HEK293 (cell line): ENCODE measurements at regions not wholly inside any gene's neighbourhood (a gene's known extent, or its start where the extent isn't known, plus 50 kb on each side); places are given as distances from the start of the nearest gene placed in this dataset.

Experiments
- CTCF ChIA-PET: fragments of 350-600 bp; formaldehyde crosslinking; extraction: SDS; loops from one replicate; lab custom pipeline; 2021; ENCODE audit warnings: antibody characterized with exemption; lab: Yijun Ruan, JAX
- POLR2A ChIA-PET: fragments of 300-600 bp; formaldehyde crosslinking; extraction: SDS; loops from one replicate; lab custom pipeline; 2020; ENCODE audit warnings: antibody characterized with exemption, inconsistent platforms; lab: Yijun Ruan, JAX
- H3K27ac ChIP-seq: fragments of 200-500 bp; sonication (Bioruptor generic); 2 replicates; pipeline ENCODE4 v1.5.1; 2014; ENCODE audit warnings: low read depth, low read length, control low read depth, inconsistent platforms; ENCODE audit errors: extremely low read depth
- H3K36me3 ChIP-seq, 2 experiments: fragments of 200-500 bp in 1 of 2; sonication (Bioruptor generic) in 1 of 2; 1 replicate in 1 of 2; 2 replicates in 1 of 2; pipeline ENCODE4 v1.5.1; 2014 to 2017; ENCODE audit warnings: inconsistent platforms in 2 of 2, low read length in 2 of 2; ENCODE audit not compliant: control insufficient read depth in 2 of 2, insufficient read depth in 1 of 2
- H3K4me1 ChIP-seq: fragments of 200-500 bp; sonication (Bioruptor generic); 2 replicates; pipeline ENCODE4 v1.5.1; 2014; ENCODE audit warnings: mild to moderate bottlenecking, low read length, inconsistent platforms; ENCODE audit not compliant: control insufficient read depth, insufficient read depth
- H3K4me3 ChIP-seq: 2 replicates; pipeline ENCODE4 v1.5.1; 2011; ENCODE audit warnings: low read depth, mild to moderate bottlenecking, control low read depth, low read length, moderate library complexity
- H3K9me3 ChIP-seq: fragments of 200-500 bp; sonication (Bioruptor generic); 2 replicates; pipeline ENCODE4 v1.5.1; 2014; ENCODE audit warnings: low read depth, low read length, inconsistent platforms; ENCODE audit not compliant: control insufficient read depth, insufficient read depth
- REPIN1 ChIP-seq: fragments of 450-650 bp; formaldehyde crosslinking; IDR thresholded peaks from 2 replicates; pipeline ENCODE4 v1.5.1; 2017; ENCODE audit warnings: missing biosample characterization, missing genetic modification characterization, low read depth
- SALL2 ChIP-seq: fragments of 450-650 bp; formaldehyde crosslinking; IDR thresholded peaks from 2 replicates; pipeline ENCODE4 v1.5.0; 2017; ENCODE audit warnings: missing biosample characterization, mild to moderate bottlenecking, missing genetic modification characterization, borderline replicate concordance
- TSHZ1 ChIP-seq: fragments of 450-650 bp; formaldehyde crosslinking; IDR thresholded peaks from 2 replicates; pipeline ENCODE4 v1.5.1; 2016; ENCODE audit warnings: missing biosample characterization, missing genetic modification characterization, borderline replicate concordance
- WT1 ChIP-seq: fragments of 450-650 bp; formaldehyde crosslinking; IDR thresholded peaks from 2 replicates; pipeline ENCODE4 v1.5.1; 2016; ENCODE audit warnings: missing biosample characterization, missing genetic modification characterization
- ZNF19 ChIP-seq: fragments of 450-650 bp; formaldehyde crosslinking; IDR thresholded peaks from 2 replicates; pipeline ENCODE4; 2016; ENCODE audit warnings: missing biosample characterization, missing genetic modification characterization, low read depth
- ZNF2 ChIP-seq: fragments of 450-650 bp; formaldehyde crosslinking; IDR thresholded peaks from 2 replicates; pipeline ENCODE4 v1.5.1; 2016; ENCODE audit warnings: missing biosample characterization, missing genetic modification characterization
- ZNF23 ChIP-seq: fragments of 450-650 bp; formaldehyde crosslinking; IDR thresholded peaks from 2 replicates; pipeline ENCODE4 v1.5.1; 2016; ENCODE audit warnings: missing biosample characterization, missing genetic modification characterization, borderline replicate concordance
- ZNF335 ChIP-seq: fragments of 450-650 bp; formaldehyde crosslinking; conservative IDR thresholded peaks from 2 replicates; pipeline ENCODE4 v1.5.1; 2016; ENCODE audit warnings: missing biosample characterization, missing genetic modification characterization
- ZNF350 ChIP-seq: fragments of 450-650 bp; formaldehyde crosslinking; IDR thresholded peaks from 2 replicates; pipeline ENCODE4 v1.5.0; 2017; ENCODE audit warnings: missing biosample characterization, mild to moderate bottlenecking, missing genetic modification characterization
- ZNF423 ChIP-seq: fragments of 450-650 bp; formaldehyde crosslinking; IDR thresholded peaks from 2 replicates; pipeline ENCODE4 v1.5.1; 2016; ENCODE audit warnings: missing biosample characterization, missing genetic modification characterization
- ZNF426 ChIP-seq: fragments of 450-650 bp; formaldehyde crosslinking; IDR thresholded peaks from 2 replicates; pipeline ENCODE4 v1.5.1; 2017; ENCODE audit warnings: missing biosample characterization, missing genetic modification characterization, mild to moderate bottlenecking, inconsistent platforms, moderate library complexity
- ZNF433 ChIP-seq: fragments of 450-650 bp; formaldehyde crosslinking; IDR thresholded peaks from 2 replicates; pipeline ENCODE4 v1.5.1; 2016; ENCODE audit warnings: missing biosample characterization, missing genetic modification characterization, low read depth
- ZNF473 ChIP-seq: fragments of 450-650 bp; formaldehyde crosslinking; IDR thresholded peaks from 2 replicates; pipeline ENCODE4 v1.5.1; 2017; ENCODE audit warnings: missing biosample characterization, missing genetic modification characterization
- ZNF561 ChIP-seq: fragments of 450-650 bp; IDR thresholded peaks from 2 replicates; pipeline ENCODE4 v1.5.1; 2018; ENCODE audit warnings: missing biosample characterization, missing genetic modification characterization, borderline replicate concordance
- ZNF596 ChIP-seq: fragments of 450-650 bp; IDR thresholded peaks from 2 replicates; pipeline ENCODE4 v1.5.0; 2018; ENCODE audit warnings: missing biosample characterization, mild to moderate bottlenecking, missing genetic modification characterization, moderate library complexity
- ZNF610 ChIP-seq: fragments of 450-650 bp; formaldehyde crosslinking; IDR thresholded peaks from 2 replicates; pipeline ENCODE4 v1.5.1; 2016; ENCODE audit warnings: missing biosample characterization, missing genetic modification characterization, borderline replicate concordance
- ZNF621 ChIP-seq: fragments of 450-650 bp; formaldehyde crosslinking; IDR thresholded peaks from 2 replicates; pipeline ENCODE4 v1.5.1; 2017; ENCODE audit warnings: missing biosample characterization, missing genetic modification characterization
- ZNF639 ChIP-seq: fragments of 450-650 bp; formaldehyde crosslinking; IDR thresholded peaks from 2 replicates; pipeline ENCODE4 v1.5.1; 2016; ENCODE audit warnings: missing biosample characterization, missing genetic modification characterization
- ZNF670 ChIP-seq: fragments of 450-650 bp; formaldehyde crosslinking; IDR thresholded peaks from 2 replicates; pipeline ENCODE4 v1.5.1; 2016; ENCODE audit warnings: missing biosample characterization, missing genetic modification characterization, low read depth
- TF ChIP-seq, protein P1 (sequence below): fragments of 450-650 bp; formaldehyde crosslinking; IDR thresholded peaks from 2 replicates; pipeline ENCODE4 v1.5.1; 2016; ENCODE audit warnings: missing biosample characterization, missing genetic modification characterization

DNA sequence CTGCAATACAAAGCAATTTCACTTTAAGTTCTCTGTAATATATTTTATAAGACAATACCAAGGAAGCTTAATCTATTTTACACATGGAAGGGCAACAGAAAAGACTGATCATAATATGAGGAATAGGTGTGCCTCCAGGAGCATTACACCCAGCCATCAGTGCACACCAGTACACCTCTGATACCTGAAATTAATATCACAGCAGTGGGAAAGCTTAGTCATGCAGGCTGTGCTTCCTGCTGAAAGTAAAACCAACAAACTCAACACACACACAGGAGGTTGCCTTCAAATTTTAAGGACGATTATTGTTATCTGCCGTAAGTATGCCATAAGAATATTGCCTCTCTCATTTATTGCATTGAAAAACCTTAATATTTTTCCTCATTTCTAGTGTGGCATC lies 1119.1 kb upstream of the TENM4 start:
- no peaks in the 10 kb centered on the region for H3K36me3 ChIP-seq
- CTCF ChIA-PET = no interaction called here
- no peak overlapping the region for H3K4me3 ChIP-seq
- no peak for TF ChIP-seq ZNF670 (tag by site-specific recombination)
- no peak for TF ChIP-seq ZNF473
- TF ChIP-seq, all 188 proteins: peak for 0
- Histone ChIP-seq H3K27ac (no peak overlapping the region), H3K4me1 (no peaks in the 10 kb centered on the region), H3K9me3 (no peaks in the 10 kb centered on the region)
- POLR2A ChIA-PET = no interaction called here

- Histone ChIP-seq H3K36me3 (no peaks in the 10 kb centered on the region), H3K27ac (no peak overlapping the region)
- CTCF ChIA-PET = no interaction called here
- TF ChIP-seq ZNF350 (tag by site-specific recombination) (no peak), TSHZ1 (tag by site-specific recombination) (no peak), SALL2 (tag by site-specific recombination) (no peak), ZNF335 (tag by site-specific recombination) (no peak), ZNF433 (tag by site-specific recombination) (no peak), ZNF596 (tag by site-specific recombination) (no peak), ZNF23 (tag by site-specific recombination) (no peak), WT1 (tag by site-specific recombination) (no peak), REPIN1 (tag by site-specific recombination) (no peak), ZNF610 (no peak), ZNF639 (tag by site-specific recombination) (no peak), ZNF423 (tag by site-specific recombination) (no peak), ZNF19 (tag by site-specific recombination) (no peak), ZNF2 (tag by site-specific recombination) (no peak), ZNF621 (tag by site-specific recombination) (no peak), ZNF561 (tag by site-specific recombination) (no peak), ZNF426 (tag by site-specific recombination) (no peak)
- TF ChIP-seq, protein P1, sequence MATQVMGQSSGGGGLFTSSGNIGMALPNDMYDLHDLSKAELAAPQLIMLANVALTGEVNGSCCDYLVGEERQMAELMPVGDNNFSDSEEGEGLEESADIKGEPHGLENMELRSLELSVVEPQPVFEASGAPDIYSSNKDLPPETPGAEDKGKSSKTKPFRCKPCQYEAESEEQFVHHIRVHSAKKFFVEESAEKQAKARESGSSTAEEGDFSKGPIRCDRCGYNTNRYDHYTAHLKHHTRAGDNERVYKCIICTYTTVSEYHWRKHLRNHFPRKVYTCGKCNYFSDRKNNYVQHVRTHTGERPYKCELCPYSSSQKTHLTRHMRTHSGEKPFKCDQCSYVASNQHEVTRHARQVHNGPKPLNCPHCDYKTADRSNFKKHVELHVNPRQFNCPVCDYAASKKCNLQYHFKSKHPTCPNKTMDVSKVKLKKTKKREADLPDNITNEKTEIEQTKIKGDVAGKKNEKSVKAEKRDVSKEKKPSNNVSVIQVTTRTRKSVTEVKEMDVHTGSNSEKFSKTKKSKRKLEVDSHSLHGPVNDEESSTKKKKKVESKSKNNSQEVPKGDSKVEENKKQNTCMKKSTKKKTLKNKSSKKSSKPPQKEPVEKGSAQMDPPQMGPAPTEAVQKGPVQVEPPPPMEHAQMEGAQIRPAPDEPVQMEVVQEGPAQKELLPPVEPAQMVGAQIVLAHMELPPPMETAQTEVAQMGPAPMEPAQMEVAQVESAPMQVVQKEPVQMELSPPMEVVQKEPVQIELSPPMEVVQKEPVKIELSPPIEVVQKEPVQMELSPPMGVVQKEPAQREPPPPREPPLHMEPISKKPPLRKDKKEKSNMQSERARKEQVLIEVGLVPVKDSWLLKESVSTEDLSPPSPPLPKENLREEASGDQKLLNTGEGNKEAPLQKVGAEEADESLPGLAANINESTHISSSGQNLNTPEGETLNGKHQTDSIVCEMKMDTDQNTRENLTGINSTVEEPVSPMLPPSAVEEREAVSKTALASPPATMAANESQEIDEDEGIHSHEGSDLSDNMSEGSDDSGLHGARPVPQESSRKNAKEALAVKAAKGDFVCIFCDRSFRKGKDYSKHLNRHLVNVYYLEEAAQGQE (tag by site-specific recombination) = no peak
- TF ChIP-seq, all 188 proteins: peak for 0
- Histone ChIP-seq H3K4me3 (no peak overlapping the region), H3K9me3 (no peaks in the 10 kb centered on the region), H3K4me1 (no peaks in the 10 kb centered on the region)
- POLR2A ChIA-PET = no interaction called here
These were observed 1112.7 kb upstream of the TENM4 start for GRCh38 chr11:80553565-80553964.
